Heart right ventricle (tissue), 16 donors: ENCODE measurements at regions not wholly inside any gene's neighbourhood (a gene's known extent, or its start where the extent isn't known, plus 50 kb on each side); places are given as distances from the start of the nearest gene placed in this dataset.
"Not testable (repeated sequence)": the region's sequence is repeated elsewhere in the genome, so short reads cannot be mapped to it uniquely, and the experiment has no call there.

ENCODE experiments used
- ATAC-seq, 8 donors: fragments of 200-7000 bp; cut with Tn5 transposase; one replicate each; pipeline ENCODE4 v1.9.1; 2020; ENCODE audit warnings: mild to moderate bottlenecking in 8 of 8, moderate library complexity in 8 of 8, moderate number of reproducible peaks in 1 of 8
- DNase-seq, 2 donors: peaks; one replicate each; pipeline ENCODE4 v3.0.0-alpha.2; 2020
- H3K27ac ChIP-seq, 10 donors: fragments of 200-600 bp; sonication (generic) in 2 of 10; one replicate each; pipeline versions ENCODE4 v1.5.0 to v1.8.0; 2020 to 2022; ENCODE audit warnings: mild to moderate bottlenecking in 3 of 10
- H3K27me3 ChIP-seq, 7 donors: fragments of 200-600 bp; one replicate each; pipeline ENCODE4 v1.8.0; 2021 to 2022; ENCODE audit warnings: mild to moderate bottlenecking in 2 of 7
- H3K36me3 ChIP-seq, 9 donors: fragments of 200-600 bp; sonication (generic) in 1 of 9; one replicate each; pipeline versions ENCODE4 v1.5.0 to v1.8.0; 2020 to 2022; ENCODE audit warnings: mild to moderate bottlenecking in 2 of 9
- H3K4me1 ChIP-seq, 9 donors: fragments of 200-600 bp; sonication (generic) in 1 of 9; one replicate each; pipeline versions ENCODE4 v1.5.0 to v1.8.0; 2020 to 2022; ENCODE audit warnings: mild to moderate bottlenecking in 4 of 9
- H3K4me3 ChIP-seq, 10 donors: fragments of 200-600 bp; sonication (generic) in 2 of 10; one replicate each; pipeline versions ENCODE4 v1.5.0 to v1.8.0; 2020 to 2022; ENCODE audit warnings: mild to moderate bottlenecking in 7 of 10, moderate library complexity in 2 of 10
- H3K9me3 ChIP-seq, 11 donors: fragments of 200-600 bp in 10 of 11; sonication (generic) in 2 of 11; one replicate each; pipeline versions ENCODE4 v1.5.0 to v1.8.0; 2013 to 2022; ENCODE audit warnings: mild to moderate bottlenecking in 2 of 11, control low read depth in 1 of 11, moderate library complexity in 1 of 11
- WGBS, 2 donors: extraction: QIAGEN DNeasy Blood & Tissue Kit; methylation state at CpG; one replicate each; pipeline ENCODE4 v1.1.7; 2013; ENCODE audit warnings: inconsistent platforms in 1 of 2; 5-methylcytosine and 5-hydroxymethylcytosine counted together
- intact Hi-C, 10 donors: fragments of 100-400 bp; cut with DNase I; formaldehyde crosslinking; loops; one replicate each; pipeline versions ENCODE4 v1.11.1 to v1.14.2; 2022
- TF ChIP-seq, protein P1 (sequence below), 9 donors: fragments of 200-600 bp; sonication (generic) in 2 of 9; IDR thresholded peaks; one replicate each; pipeline versions ENCODE4 v1.5.0 to v1.8.0; 2021 to 2022; ENCODE audit warnings: antibody characterized with exemption in 9 of 9, mild to moderate bottlenecking in 5 of 9, moderate library complexity in 1 of 9
- donor health status: Arrhythmogenic right ventricular cardiomyopathy.
- donor health status: ischemic (EF 13 %, LVEDD 7.1; RV severe dilation, severe dysfunction).
- donor health status: healthy with polysubstance abuse.
- donor health status: DM: no; HTN: yes; CAD: no.
- donor health status: DM: no; HTN: no; CAD: no.
- donor health status: ischemic (EF 25% LVEDD 6.9; RV normal size, moderate dysfunction).
- donor health status: ischemic (EF 25% LVEDD 5.7; RV mildly dilated, moderate dysfunction).
- donor health status: healthy.
- donor health status: DM: yes; HTN: yes; CAD: no.
- donor health status: Ischemic cardiomyopathy.
- donor health status: ischemic (EF 35%, LVEDD 5.7; RV mildly dilated, moderate dysfunction).
- donor health status: nonischemic (EF 11% LVEDD 7.7; RV severe dilation, severe dysfunction).
- donor health status: DM: yes; HTN: yes; CAD: no.
- donor health status: PGD.
- donor health status: ischemic (EF 29% LVEDD 5.4; RV normal size, mild dysfunction).
- donor health status: nonischemic (EF 23%, LVEDD 6.1; RV moderate dilation, normal function).

DNA sequence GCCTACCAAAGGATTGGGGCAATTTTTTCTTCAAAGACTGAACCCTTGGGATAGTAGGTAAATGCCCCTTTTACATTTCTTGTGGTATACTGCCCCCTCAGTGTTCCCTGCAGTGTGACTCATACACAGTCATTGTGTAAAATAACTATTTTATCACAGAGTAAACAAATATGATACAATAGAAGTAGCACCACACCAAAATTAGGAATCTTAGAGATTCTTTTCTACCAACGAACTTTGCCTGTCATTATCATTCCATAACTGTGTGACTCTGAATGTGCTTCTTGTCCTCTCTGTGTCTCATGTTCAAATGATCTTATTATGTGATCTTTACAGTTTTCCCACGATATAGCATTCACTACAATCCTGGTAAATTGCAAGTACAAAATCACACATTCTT, 517.0 kb downstream of the ZIC3 start:
- intact Hi-C loops: no loop called here
- no peak overlapping the region for H3K27ac ChIP-seq
- peaks cover 0 to 7% (median 0%) of the 10 kb centered on the region in 11 donors for H3K9me3 ChIP-seq
- ATAC-seq: no peak
- TF ChIP-seq, protein P1, sequence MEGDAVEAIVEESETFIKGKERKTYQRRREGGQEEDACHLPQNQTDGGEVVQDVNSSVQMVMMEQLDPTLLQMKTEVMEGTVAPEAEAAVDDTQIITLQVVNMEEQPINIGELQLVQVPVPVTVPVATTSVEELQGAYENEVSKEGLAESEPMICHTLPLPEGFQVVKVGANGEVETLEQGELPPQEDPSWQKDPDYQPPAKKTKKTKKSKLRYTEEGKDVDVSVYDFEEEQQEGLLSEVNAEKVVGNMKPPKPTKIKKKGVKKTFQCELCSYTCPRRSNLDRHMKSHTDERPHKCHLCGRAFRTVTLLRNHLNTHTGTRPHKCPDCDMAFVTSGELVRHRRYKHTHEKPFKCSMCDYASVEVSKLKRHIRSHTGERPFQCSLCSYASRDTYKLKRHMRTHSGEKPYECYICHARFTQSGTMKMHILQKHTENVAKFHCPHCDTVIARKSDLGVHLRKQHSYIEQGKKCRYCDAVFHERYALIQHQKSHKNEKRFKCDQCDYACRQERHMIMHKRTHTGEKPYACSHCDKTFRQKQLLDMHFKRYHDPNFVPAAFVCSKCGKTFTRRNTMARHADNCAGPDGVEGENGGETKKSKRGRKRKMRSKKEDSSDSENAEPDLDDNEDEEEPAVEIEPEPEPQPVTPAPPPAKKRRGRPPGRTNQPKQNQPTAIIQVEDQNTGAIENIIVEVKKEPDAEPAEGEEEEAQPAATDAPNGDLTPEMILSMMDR (IDR thresholded peaks at IDR 0.05): no peak
- peaks cover 0 to 6% (median 0%) of the 10 kb centered on the region in 7 donors for H3K27me3 ChIP-seq
- H3K4me1 ChIP-seq: no peaks in the 10 kb centered on the region
- 34 to 44% methylated on average over 2 of the region's 2 CpGs for WGBS, 2 donors
- H3K36me3 ChIP-seq: no peaks in the 10 kb centered on the region
- DNase-seq: no peak
- no peak overlapping the region for H3K4me3 ChIP-seq

GRCh38 chrX:138110910-138111309, 545.0 kb downstream of the ZIC3 start:
- peaks cover 0 to 15% (median 0%) of the 10 kb centered on the region in 11 donors for H3K9me3 ChIP-seq
- DNase-seq, H3K4me3 ChIP-seq, H3K27me3 ChIP-seq, intact Hi-C loops, H3K4me1 ChIP-seq, H3K36me3 ChIP-seq, H3K27ac ChIP-seq, ATAC-seq: not testable (repeated sequence)
- WGBS, 2 donors: 91 to 94% methylated on average over 3 of the region's 3 CpGs

DNA sequence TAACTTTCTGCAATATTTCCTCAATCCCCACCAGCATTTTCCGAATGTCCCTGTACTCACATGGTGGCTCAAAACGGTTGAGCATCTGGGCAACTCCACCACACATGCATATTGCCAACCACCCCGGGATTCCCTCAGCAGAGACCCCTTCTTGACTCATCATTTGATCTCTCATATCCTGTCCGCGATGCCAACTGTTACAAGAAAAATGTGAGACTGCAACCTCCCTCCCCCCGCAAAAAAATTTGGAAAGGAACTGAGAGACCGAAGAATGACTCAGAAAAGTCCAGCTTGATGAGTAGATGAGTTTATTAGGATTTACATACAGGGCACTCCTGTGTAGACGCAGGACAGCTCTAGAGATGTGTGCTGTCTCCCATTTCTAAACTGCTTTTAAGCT, 561.4 kb downstream of the ZIC3 start:
- Histone ChIP-seq H3K4me1 (no peaks in the 10 kb centered on the region), H3K36me3 (no peaks in the 10 kb centered on the region), H3K4me3 (no peak overlapping the region), H3K27ac (no peak overlapping the region), H3K27me3 (peaks cover 0 to 31% (median 0%) of the 10 kb centered on the region in 7 donors), H3K9me3 (no peaks in the 10 kb centered on the region)
- DNase-seq: no peak
- TF ChIP-seq, protein P1 (IDR thresholded peaks at IDR 0.05): no peak
- WGBS, 2 donors: 70 to 76% methylated on average over 8 of the region's 8 CpGs
- intact Hi-C loops: loop anchor here in 5 of 10 donors (5.0 to 10.0 kb wide), 3 partner anchors 615 to 620 kb away; no protein-coding TSS in a partner anchor
- no peak for ATAC-seq

DNA sequence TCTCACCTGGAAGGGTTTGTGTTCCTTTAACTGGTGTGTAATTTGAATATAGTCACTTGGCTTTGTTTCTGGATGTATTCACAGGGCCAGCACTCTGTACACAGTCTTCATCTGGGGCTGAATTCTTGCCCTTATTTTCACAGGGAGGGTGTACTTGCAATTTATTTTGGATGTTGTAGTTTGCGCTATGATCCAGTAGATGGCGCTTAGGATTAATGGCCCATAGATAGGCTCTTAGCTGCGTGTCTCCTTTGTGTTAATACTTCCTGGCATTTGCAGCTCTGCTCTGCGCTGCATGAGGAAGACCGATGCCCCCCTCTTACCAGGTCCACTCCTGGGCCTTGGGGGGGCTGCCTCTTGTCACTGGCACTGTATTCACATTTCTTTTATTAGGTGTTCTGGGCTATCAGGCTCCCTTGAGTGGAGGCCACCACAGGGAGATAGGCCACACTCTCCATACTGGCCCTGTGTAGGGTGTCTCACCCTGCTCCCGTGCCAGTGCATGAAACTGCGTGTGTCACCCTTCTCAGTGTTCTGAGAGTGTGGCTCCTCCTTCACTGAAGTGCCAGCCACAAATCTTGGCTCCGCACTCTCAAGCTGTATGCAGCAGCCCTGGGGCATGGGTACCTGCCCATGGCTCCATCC, 562.2 kb downstream of the ZIC3 start:
- no peaks in the 10 kb centered on the region for H3K9me3 ChIP-seq
- H3K36me3 ChIP-seq: no peaks in the 10 kb centered on the region
- intact Hi-C loops: loop anchor here in 6 of 10 donors (2.0 to 10.0 kb wide), 4 partner anchors 614 to 619 kb away; no protein-coding TSS in a partner anchor
- no peaks in the 10 kb centered on the region for H3K4me1 ChIP-seq
- 26 to 33% methylated on average over 8 of the region's 8 CpGs for WGBS, 2 donors
- DNase-seq: peak in 1 of 2 donors; percentile 3
- peaks cover 0 to 38% (median 0%) of the 10 kb centered on the region in 7 donors for H3K27me3 ChIP-seq
- ATAC-seq: peak in 1 of 8 donors; percentile 50
- no peak overlapping the region for H3K4me3 ChIP-seq
- H3K27ac ChIP-seq: no peak overlapping the region
- TF ChIP-seq, protein P1 (IDR thresholded peaks at IDR 0.05): peak; percentile 18 to 70 (median 48)

DNA sequence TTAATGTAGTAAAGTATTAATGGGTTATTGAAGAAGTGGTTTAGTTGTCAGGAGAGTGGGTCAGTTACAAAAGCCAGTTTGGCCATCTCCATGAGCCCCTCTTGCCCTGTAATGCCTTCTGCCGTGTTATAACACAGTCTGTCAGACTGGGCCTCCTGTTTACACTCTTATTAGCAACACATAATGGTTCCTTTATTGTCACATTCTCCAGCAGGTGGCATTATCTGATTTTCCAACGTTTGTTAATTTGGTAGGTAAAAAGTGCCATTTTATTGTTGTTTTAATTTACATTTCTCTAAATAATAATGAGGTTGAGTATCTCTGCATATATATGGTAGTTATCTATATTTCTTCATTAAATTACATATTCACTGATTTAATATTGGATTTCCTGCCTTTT, 560.8 kb downstream of the FGF13 start:
- intact Hi-C loops: no loop called here
- Histone ChIP-seq H3K36me3 (no peaks in the 10 kb centered on the region), H3K27me3 (peaks cover 0 to 1% (median 0%) of the 10 kb centered on the region in 7 donors), H3K9me3 (peaks cover 0 to 3% (median 0%) of the 10 kb centered on the region in 11 donors), H3K4me1 (no peaks in the 10 kb centered on the region), H3K4me3 (no peak overlapping the region), H3K27ac (no peak overlapping the region)
- ATAC-seq: no peak
- no peak for DNase-seq
- WGBS, 2 donors: 21 to 27% methylated on average over 2 of the region's 2 CpGs
- TF ChIP-seq, protein P1 (IDR thresholded peaks at IDR 0.05): no peak
